ENCODE measurements at regions not wholly inside any gene's neighbourhood (a gene's known extent, or its start where the extent isn't known, plus 50 kb on each side); places are given as distances from the start of the nearest gene placed in this dataset.

DNA sequence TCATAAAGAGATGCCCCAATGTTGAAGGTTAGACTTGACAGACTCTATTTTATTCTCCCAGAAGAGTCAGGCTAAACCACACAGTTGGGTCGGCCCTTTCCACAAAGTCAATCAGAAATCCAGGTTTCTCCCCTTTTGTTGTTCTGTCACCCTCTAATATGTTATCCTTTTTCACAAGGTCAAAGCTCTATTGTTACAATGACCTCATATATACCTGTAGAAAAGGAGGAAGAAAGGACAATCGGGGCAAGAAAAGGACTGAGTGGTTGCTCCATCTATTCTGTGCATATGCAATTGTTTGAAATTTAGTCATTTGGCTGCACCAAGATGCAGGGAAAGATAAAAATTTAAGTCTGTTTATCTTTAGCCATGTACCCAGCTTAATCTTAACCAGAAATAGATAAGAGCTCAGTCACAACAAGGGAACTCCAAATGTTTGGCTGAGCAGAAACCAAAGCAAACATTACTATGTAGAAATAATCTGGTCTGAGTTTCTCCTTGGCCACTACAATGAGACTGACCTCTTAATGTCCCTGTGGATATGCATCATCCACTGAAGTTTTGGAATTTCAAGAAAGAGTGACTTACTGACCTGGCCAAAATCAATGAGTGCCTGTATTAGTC lies 503.7 kb downstream of the GALC start:
- TF ChIP-seq, protein P1, sequence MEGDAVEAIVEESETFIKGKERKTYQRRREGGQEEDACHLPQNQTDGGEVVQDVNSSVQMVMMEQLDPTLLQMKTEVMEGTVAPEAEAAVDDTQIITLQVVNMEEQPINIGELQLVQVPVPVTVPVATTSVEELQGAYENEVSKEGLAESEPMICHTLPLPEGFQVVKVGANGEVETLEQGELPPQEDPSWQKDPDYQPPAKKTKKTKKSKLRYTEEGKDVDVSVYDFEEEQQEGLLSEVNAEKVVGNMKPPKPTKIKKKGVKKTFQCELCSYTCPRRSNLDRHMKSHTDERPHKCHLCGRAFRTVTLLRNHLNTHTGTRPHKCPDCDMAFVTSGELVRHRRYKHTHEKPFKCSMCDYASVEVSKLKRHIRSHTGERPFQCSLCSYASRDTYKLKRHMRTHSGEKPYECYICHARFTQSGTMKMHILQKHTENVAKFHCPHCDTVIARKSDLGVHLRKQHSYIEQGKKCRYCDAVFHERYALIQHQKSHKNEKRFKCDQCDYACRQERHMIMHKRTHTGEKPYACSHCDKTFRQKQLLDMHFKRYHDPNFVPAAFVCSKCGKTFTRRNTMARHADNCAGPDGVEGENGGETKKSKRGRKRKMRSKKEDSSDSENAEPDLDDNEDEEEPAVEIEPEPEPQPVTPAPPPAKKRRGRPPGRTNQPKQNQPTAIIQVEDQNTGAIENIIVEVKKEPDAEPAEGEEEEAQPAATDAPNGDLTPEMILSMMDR (IDR thresholded peaks at IDR 0.05) = no peak
- TF ChIP-seq POLR2A (IDR thresholded peaks at IDR 0.05) = no peak
- no peak for DNase-seq

DNA sequence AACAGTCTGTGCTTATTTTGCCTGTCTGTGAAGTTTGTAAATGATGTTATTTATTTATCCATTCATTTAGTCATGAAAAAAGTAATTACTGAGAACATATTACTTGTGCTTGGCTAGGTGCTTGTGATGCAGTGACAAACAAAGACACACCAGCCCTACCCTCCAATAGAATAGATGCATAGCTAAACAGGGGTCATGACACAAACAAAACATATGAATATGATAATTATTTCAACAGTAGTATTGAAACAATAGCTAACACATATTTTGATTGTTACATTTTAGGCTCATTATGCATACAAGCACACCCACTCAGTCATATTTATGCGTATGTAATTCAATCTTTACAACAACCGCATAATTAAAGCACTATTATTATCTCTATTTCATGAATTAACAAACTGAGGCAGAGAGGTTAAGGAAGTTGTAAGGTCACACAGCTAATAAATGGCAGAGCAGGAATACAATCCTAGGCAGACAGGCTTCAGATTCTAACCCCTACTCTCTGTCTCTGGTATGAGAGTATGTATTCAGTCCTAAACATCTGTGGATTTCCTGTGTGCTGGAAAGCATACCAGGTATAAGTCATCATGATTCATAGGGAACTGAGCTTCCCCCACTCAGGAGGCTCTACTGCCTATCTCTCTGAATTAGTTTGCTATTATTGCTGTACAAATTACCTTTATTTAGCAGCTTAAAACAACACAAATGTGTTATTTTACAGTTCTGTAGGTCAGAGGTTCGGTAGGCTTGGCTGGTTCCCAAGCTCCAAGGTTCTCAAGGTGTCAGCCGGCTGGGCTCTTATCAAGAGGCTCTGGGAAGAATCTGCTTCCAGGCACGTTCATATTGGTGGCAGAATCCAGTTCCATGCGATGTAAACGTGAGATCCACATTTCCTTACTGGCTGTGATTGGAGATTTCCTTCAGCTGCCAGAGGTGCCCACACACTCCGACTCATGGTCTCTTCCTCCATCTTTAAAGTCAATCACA lies 509.4 kb downstream of the GALC start:
- intact Hi-C loops (cut with DNase I) = no loop called here
- Histone ChIP-seq H3K27me3 (no peaks in the 10 kb centered on the region), H3K4me1 (no peaks in the 10 kb centered on the region), H3K4me3 (no peak overlapping the region), H3K27ac (no peak overlapping the region), H3K9me3 (no peaks in the 10 kb centered on the region), H3K36me3 (replicated peaks in 1 of 2; ENCODE audit: insufficient read depth in 1 of 2, low read depth in 2 of 2) (no peaks in the 10 kb centered on the region)
- DNase-seq (peak in 3 of 4 donors; percentile 4 to 25 (median 20)), ATAC-seq (no peak)
- TF ChIP-seq, protein P1 (IDR thresholded peaks at IDR 0.05) = no peak
- no peak for TF ChIP-seq POLR2A (IDR thresholded peaks at IDR 0.05)
- WGBS, 2 donors = 42 to 44% methylated on average over 8 of the region's 8 CpGs

More for the DNA sequence above, 503.7 kb downstream of the GALC start:
- Histone ChIP-seq H3K27ac (no peak overlapping the region), H3K4me3 (no peak overlapping the region), H3K36me3 (replicated peaks in 1 of 2; ENCODE audit: insufficient read depth in 1 of 2, low read depth in 2 of 2) (no peaks in the 10 kb centered on the region), H3K27me3 (no peaks in the 10 kb centered on the region), H3K9me3 (no peaks in the 10 kb centered on the region), H3K4me1 (peaks cover 9% of the 10 kb centered on the region)
- intact Hi-C loops (cut with DNase I) = no loop called here
- peak; percentile 75 for ATAC-seq
- WGBS, 2 donors = 39% methylated on average over 2 of the region's 2 CpGs

DNA sequence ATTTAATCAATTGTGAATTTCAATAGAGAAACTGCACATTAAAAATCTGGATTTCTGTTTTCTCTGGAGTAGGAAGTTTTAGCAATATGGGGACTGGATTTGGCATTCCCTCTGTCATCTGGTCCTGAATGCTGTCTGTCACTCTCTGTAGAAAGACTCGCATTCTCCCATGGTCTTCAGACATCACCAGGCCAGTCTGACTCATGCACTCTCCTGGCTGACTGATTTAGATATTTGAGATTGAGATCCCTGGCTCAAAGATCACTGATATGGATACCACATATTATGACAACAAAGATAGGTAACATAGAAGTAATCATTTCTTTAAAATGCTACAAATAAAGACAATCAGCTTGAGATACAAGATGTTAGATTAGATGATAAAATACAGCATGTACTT lies 524.5 kb downstream of the GALC start:
- DNase-seq (no peak), ATAC-seq (no peak)
- no peak for TF ChIP-seq POLR2A (IDR thresholded peaks at IDR 0.05)
- TF ChIP-seq, protein P1 (IDR thresholded peaks at IDR 0.05) = no peak
- H3K4me1 ChIP-seq = no peaks in the 10 kb centered on the region
- WGBS, 2 donors = 73 to 84% methylated on average over 1 of the region's 1 CpG
- H3K9me3 ChIP-seq = no peaks in the 10 kb centered on the region
- H3K27me3 ChIP-seq = no peaks in the 10 kb centered on the region
- H3K36me3 ChIP-seq (replicated peaks in 1 of 2; ENCODE audit: insufficient read depth in 1 of 2, low read depth in 2 of 2) = no peaks in the 10 kb centered on the region
- H3K4me3 ChIP-seq = no peak overlapping the region
- H3K27ac ChIP-seq = no peak overlapping the region
- intact Hi-C loops (cut with DNase I) = no loop called here

DNA sequence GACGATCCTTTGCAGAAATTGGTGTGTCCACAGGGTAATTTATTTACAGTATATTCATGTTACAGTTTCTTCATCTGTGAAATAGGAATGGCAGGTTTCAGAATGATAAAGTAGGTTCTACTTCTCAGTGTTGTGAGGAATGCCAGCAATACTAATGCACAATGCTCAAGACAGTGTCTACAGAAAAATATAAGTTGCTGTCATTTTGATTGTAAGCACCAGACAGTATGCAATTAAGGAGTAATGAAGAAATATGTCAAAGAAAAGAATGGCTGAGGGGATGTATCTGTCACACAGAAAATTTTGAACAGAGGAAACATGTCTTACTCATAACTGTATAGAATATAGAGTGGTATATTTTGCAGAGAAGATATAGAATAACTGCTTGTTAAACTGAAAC lies 525.4 kb downstream of the GALC start:
- Histone ChIP-seq H3K4me3 (no peak overlapping the region), H3K9me3 (no peaks in the 10 kb centered on the region), H3K36me3 (replicated peaks in 1 of 2; ENCODE audit: insufficient read depth in 1 of 2, low read depth in 2 of 2) (no peaks in the 10 kb centered on the region), H3K27ac (no peak overlapping the region), H3K4me1 (no peaks in the 10 kb centered on the region), H3K27me3 (no peaks in the 10 kb centered on the region)
- ATAC-seq = no peak
- TF ChIP-seq POLR2A (IDR thresholded peaks at IDR 0.05) = no peak
- TF ChIP-seq, protein P1 (IDR thresholded peaks at IDR 0.05) = no peak
- no peak for DNase-seq
- WGBS, 2 donors = 73 to 81% methylated on average over 1 of the region's 1 CpG
- intact Hi-C loops (cut with DNase I) = no loop called here

All from body of pancreas (tissue), 4 donors.